Tibial artery (tissue), 4 donors: ENCODE measurements at regions not wholly inside any gene's neighbourhood (a gene's known extent, or its start where the extent isn't known, plus 50 kb on each side); places are given as distances from the start of the nearest gene placed in this dataset.
A peak's percentile ranks its signal among the peaks of the same experiment; 100 is the strongest.

Experiments used
- DNase-seq, 2 donors: peaks; one replicate each; pipeline ENCODE4 v3.0.0-alpha.2; 2019
- H3K27ac ChIP-seq, 2 donors: fragments of 200-600 bp; sonication (generic) in 1 of 2; 1 replicate in 1 of 2; 2 replicates in 1 of 2; pipeline ENCODE4 v1.5.1; 2018 to 2019; ENCODE audit warnings: mild to moderate bottlenecking in 1 of 2
- H3K27me3 ChIP-seq, 2 donors: fragments of 200-600 bp; sonication (generic) in 1 of 2; one replicate each; pipeline versions ENCODE4 v1.5.1 to v1.6.0; 2016 to 2019
- H3K36me3 ChIP-seq, 3 donors: fragments of 200-600 bp; sonication (generic) in 2 of 3; one replicate each; pipeline ENCODE4 v1.5.1; 2016 to 2019; ENCODE audit warnings: mild to moderate bottlenecking in 2 of 3
- H3K4me1 ChIP-seq, 4 donors: fragments of 200-600 bp; sonication (generic) in 2 of 4; 1 replicate in 3 of 4; 2 replicates in 1 of 4; pipeline ENCODE4 v1.5.1; 2016 to 2019
- H3K4me3 ChIP-seq, 2 donors: fragments of 200-600 bp; sonication (generic) in 1 of 2; 1 replicate in 1 of 2; 2 replicates in 1 of 2; pipeline ENCODE4 v1.5.1; 2018 to 2019; ENCODE audit warnings: mild to moderate bottlenecking in 2 of 2
- H3K9me3 ChIP-seq, 3 donors: fragments of 200-600 bp; sonication (generic) in 1 of 3; one replicate each; pipeline ENCODE4 v1.5.1; 2016 to 2019
- CTCF ChIP-seq, 2 experiments: fragments of 200-600 bp in 1 of 2; fragments of 450-650 bp in 1 of 2; IDR thresholded peaks; one replicate each; pipeline ENCODE4 v1.5.1; 2017 to 2019; ENCODE audit warnings: antibody characterized with exemption in 2 of 2, mild to moderate bottlenecking in 1 of 2, moderate library complexity in 1 of 2
- intact Hi-C: fragments of 100-400 bp; cut with DNase I; formaldehyde crosslinking; loops from one replicate; pipeline ENCODE4 v1.15.0; 2023; ENCODE audit warnings: low total_unique reads

- TF ChIP-seq CTCF (IDR thresholded peaks at IDR 0.05): no peak
- intact Hi-C loops: no loop called here
- no peak overlapping the region for H3K4me3 ChIP-seq
- H3K9me3 ChIP-seq: no peaks in the 10 kb centered on the region
- no peak for DNase-seq
- no peaks in the 10 kb centered on the region for H3K27me3 ChIP-seq
- peaks cover 0 to 30% (median 12%) of the 10 kb centered on the region in 4 donors for H3K4me1 ChIP-seq
- peak overlapping the region in 1 of 2 donors; percentile 63 for H3K27ac ChIP-seq
- no peaks in the 10 kb centered on the region for H3K36me3 ChIP-seq
Observed at GRCh38 chr2:204454672-204455380, 90.4 kb upstream of the PARD3B start.

- no peak for TF ChIP-seq CTCF (IDR thresholded peaks at IDR 0.05)
- H3K9me3 ChIP-seq: no peaks in the 10 kb centered on the region
- peaks cover 0 to 23% (median 0%) of the 10 kb centered on the region in 4 donors for H3K4me1 ChIP-seq
- H3K36me3 ChIP-seq: no peaks in the 10 kb centered on the region
- H3K27ac ChIP-seq: peak overlapping the region in 1 of 2 donors; percentile 43
- DNase-seq: peak in 1 of 2 donors; percentile 30
- H3K4me3 ChIP-seq: no peak overlapping the region
- intact Hi-C loops: no loop called here
- H3K27me3 ChIP-seq: no peaks in the 10 kb centered on the region
Observed at GRCh38 chr2:204468746-204469429, 76.4 kb upstream of the PARD3B start.

GRCh38 chr2:204470178-204470620 lies 75.1 kb upstream of the PARD3B start:
- no peak for TF ChIP-seq CTCF (IDR thresholded peaks at IDR 0.05)
- intact Hi-C loops: no loop called here
- peaks cover 0 to 23% (median 0%) of the 10 kb centered on the region in 4 donors for H3K4me1 ChIP-seq
- H3K4me3 ChIP-seq: no peak overlapping the region
- peak overlapping the region in 1 of 2 donors; percentile 43 for H3K27ac ChIP-seq
- no peak for DNase-seq
- no peaks in the 10 kb centered on the region for H3K27me3 ChIP-seq
- H3K36me3 ChIP-seq: no peaks in the 10 kb centered on the region
- no peaks in the 10 kb centered on the region for H3K9me3 ChIP-seq

GRCh38 chr2:204470621-204471196 lies 74.6 kb upstream of the PARD3B start:
- Histone ChIP-seq H3K27ac (no peak overlapping the region), H3K9me3 (no peaks in the 10 kb centered on the region), H3K4me1 (peaks cover 0 to 23% (median 0%) of the 10 kb centered on the region in 4 donors), H3K27me3 (no peaks in the 10 kb centered on the region), H3K4me3 (no peak overlapping the region), H3K36me3 (no peaks in the 10 kb centered on the region)
- no peak for TF ChIP-seq CTCF (IDR thresholded peaks at IDR 0.05)
- no peak for DNase-seq
- intact Hi-C loops: no loop called here

GRCh38 chr2:204472375-204472774 lies 72.9 kb upstream of the PARD3B start:
- no peak for TF ChIP-seq CTCF (IDR thresholded peaks at IDR 0.05)
- no peak for DNase-seq
- intact Hi-C loops: no loop called here
- H3K27ac ChIP-seq: no peak overlapping the region
- H3K27me3 ChIP-seq: no peaks in the 10 kb centered on the region
- H3K4me3 ChIP-seq: no peak overlapping the region
- peaks cover 0 to 23% (median 0%) of the 10 kb centered on the region in 4 donors for H3K4me1 ChIP-seq
- H3K9me3 ChIP-seq: no peaks in the 10 kb centered on the region
- H3K36me3 ChIP-seq: no peaks in the 10 kb centered on the region
